ENCODE measurements at regions not wholly inside any gene's neighbourhood (a gene's known extent, or its start where the extent isn't known, plus 50 kb on each side); places are given as distances from the start of the nearest gene placed in this dataset.

DNA sequence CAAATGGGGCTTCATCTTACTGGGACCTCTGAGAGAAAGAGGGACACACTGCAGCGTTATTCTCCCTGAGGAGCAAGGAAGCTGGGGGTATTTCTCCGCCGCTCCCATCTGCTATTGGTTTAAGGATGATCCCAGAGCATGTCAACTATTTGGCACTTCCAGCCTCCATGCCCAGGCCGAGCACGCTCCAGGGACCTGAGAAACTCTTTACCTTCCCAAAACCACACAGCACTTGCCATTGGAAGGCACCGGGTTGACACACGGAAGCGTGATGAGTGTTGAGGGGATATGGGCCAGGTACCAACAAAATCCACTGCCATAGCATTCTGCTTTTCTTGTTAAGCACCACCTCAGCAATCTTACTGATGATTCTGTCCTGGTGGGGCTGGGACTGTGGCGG lies 92.4 kb upstream of the SLC24A3 start:
- intact Hi-C loops (cut with DNase I; ENCODE audit: low total_unique reads): no loop called here
- TF ChIP-seq POLR2A (IDR thresholded peaks at IDR 0.05): no peak
- no peak for TF ChIP-seq POLR2AphosphoS5 (IDR thresholded peaks at IDR 0.05)
- TF ChIP-seq CTCF (IDR thresholded peaks at IDR 0.05 in 8 of 11, conservative IDR thresholded peaks at IDR 0.05 in 3 of 11): no peak
- no peaks in the 10 kb centered on the region for H3K27me3 ChIP-seq (replicated peaks in 1 of 7)
- no peaks in the 10 kb centered on the region for H3K36me3 ChIP-seq
- 88 to 90% (median 89%) methylated on average over 9 of the region's 9 CpGs for WGBS, 5 donors
- H3K4me3 ChIP-seq: no peak overlapping the region
- H3K27ac ChIP-seq: no peak overlapping the region
- no peaks in the 10 kb centered on the region for H3K4me1 ChIP-seq
- no peaks in the 10 kb centered on the region for H3K9me3 ChIP-seq
- no peak for DNase-seq

- no peak for DNase-seq
- Histone ChIP-seq H3K36me3 (no peaks in the 10 kb centered on the region), H3K4me3 (no peak overlapping the region), H3K9me3 (no peaks in the 10 kb centered on the region), H3K4me1 (no peaks in the 10 kb centered on the region), H3K27me3 (replicated peaks in 1 of 7) (no peaks in the 10 kb centered on the region), H3K27ac (no peak overlapping the region)
- TF ChIP-seq POLR2A (IDR thresholded peaks at IDR 0.05): no peak
- no peak for TF ChIP-seq POLR2AphosphoS5 (IDR thresholded peaks at IDR 0.05)
- no peak for TF ChIP-seq CTCF (IDR thresholded peaks at IDR 0.05 in 8 of 11, conservative IDR thresholded peaks at IDR 0.05 in 3 of 11)
- 68 to 81% (median 79%) methylated on average over 4 of the region's 4 CpGs for WGBS, 5 donors
- intact Hi-C loops (cut with DNase I; ENCODE audit: low total_unique reads): no loop called here
Observed at GRCh38 chr20:19120569-19120968, 91.9 kb upstream of the SLC24A3 start.

DNA sequence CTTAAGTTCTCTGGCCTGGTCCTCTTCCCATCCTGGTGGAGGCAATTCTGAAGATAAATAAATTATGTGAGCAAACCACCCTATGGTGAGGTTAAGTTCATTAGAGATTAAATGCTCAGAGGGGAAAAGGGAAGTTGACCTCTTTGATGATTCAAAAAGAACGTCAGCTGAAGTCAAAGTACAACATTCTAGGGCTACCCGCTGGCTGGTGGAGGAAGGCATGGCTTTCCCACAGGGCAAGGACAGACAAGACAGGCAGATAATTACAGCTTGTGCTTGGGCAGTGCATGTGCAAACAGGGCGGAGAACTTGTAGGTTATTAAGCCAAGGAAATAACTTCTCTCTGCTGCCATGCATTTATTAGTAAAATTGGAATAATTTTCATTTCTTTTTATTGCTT lies 91.0 kb upstream of the SLC24A3 start:
- intact Hi-C loops (cut with DNase I; ENCODE audit: low total_unique reads): no loop called here

GRCh38 chr20:19121916-19122315 lies 90.5 kb upstream of the SLC24A3 start:
- TF ChIP-seq POLR2AphosphoS5 (IDR thresholded peaks at IDR 0.05) (no peak), POLR2A (IDR thresholded peaks at IDR 0.05) (no peak), CTCF (IDR thresholded peaks at IDR 0.05 in 8 of 11, conservative IDR thresholded peaks at IDR 0.05 in 3 of 11) (no peak)

More for the DNA sequence above, 91.0 kb upstream of the SLC24A3 start:
- Histone ChIP-seq H3K4me3 (no peak overlapping the region), H3K36me3 (no peaks in the 10 kb centered on the region), H3K9me3 (no peaks in the 10 kb centered on the region), H3K27me3 (replicated peaks in 1 of 7) (no peaks in the 10 kb centered on the region), H3K4me1 (no peaks in the 10 kb centered on the region), H3K27ac (no peak overlapping the region)
- no peak for TF ChIP-seq POLR2AphosphoS5 (IDR thresholded peaks at IDR 0.05)
- TF ChIP-seq POLR2A (IDR thresholded peaks at IDR 0.05): no peak
- TF ChIP-seq CTCF (IDR thresholded peaks at IDR 0.05 in 8 of 11, conservative IDR thresholded peaks at IDR 0.05 in 3 of 11): no peak
- no peak for DNase-seq
- 56 to 65% (median 58%) methylated on average over 3 of the region's 3 CpGs for WGBS, 5 donors

More at GRCh38 chr20:19121916-19122315, 90.5 kb upstream of the SLC24A3 start:
- H3K4me3 ChIP-seq: no peak overlapping the region
- H3K9me3 ChIP-seq: no peaks in the 10 kb centered on the region
- no peak for DNase-seq
- H3K27me3 ChIP-seq (replicated peaks in 1 of 7): no peaks in the 10 kb centered on the region
- intact Hi-C loops (cut with DNase I; ENCODE audit: low total_unique reads): no loop called here
- no peak overlapping the region for H3K27ac ChIP-seq
- no peaks in the 10 kb centered on the region for H3K36me3 ChIP-seq
- H3K4me1 ChIP-seq: no peaks in the 10 kb centered on the region
